ENCODE measurements at regions not wholly inside any gene's neighbourhood (a gene's known extent, or its start where the extent isn't known, plus 50 kb on each side); places are given as distances from the start of the nearest gene placed in this dataset.

DNA sequence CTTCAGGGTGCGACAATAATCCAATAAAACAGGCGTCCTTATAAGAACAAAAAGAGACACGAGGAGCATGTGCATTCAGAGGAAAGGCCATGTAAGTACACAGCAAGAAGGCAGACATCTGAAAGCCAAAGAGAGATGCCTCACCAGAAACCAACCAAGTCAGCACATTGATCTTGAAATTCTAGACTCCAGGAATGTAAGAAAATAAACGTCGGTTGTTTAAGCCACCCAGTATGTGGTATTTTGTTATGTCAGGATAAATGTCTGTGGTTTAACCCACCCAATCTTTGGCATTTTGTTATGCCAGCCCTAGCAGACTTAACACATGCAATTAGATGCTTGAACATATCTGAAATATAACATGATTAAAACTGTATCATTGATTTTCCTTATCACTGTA lies 452.0 kb downstream of the SLITRK6 start:
- WGBS, 2 donors, result 71 to 77% methylated on average over 5 of the region's 5 CpGs
- TF ChIP-seq, protein P1, sequence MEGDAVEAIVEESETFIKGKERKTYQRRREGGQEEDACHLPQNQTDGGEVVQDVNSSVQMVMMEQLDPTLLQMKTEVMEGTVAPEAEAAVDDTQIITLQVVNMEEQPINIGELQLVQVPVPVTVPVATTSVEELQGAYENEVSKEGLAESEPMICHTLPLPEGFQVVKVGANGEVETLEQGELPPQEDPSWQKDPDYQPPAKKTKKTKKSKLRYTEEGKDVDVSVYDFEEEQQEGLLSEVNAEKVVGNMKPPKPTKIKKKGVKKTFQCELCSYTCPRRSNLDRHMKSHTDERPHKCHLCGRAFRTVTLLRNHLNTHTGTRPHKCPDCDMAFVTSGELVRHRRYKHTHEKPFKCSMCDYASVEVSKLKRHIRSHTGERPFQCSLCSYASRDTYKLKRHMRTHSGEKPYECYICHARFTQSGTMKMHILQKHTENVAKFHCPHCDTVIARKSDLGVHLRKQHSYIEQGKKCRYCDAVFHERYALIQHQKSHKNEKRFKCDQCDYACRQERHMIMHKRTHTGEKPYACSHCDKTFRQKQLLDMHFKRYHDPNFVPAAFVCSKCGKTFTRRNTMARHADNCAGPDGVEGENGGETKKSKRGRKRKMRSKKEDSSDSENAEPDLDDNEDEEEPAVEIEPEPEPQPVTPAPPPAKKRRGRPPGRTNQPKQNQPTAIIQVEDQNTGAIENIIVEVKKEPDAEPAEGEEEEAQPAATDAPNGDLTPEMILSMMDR (IDR thresholded peaks at IDR 0.05), result no peak
- no peak for TF ChIP-seq POLR2A (IDR thresholded peaks at IDR 0.05)
- TF ChIP-seq POLR2AphosphoS5 (IDR thresholded peaks at IDR 0.05), result no peak
- no peak for TF ChIP-seq EP300 (IDR thresholded peaks at IDR 0.05)

DNA sequence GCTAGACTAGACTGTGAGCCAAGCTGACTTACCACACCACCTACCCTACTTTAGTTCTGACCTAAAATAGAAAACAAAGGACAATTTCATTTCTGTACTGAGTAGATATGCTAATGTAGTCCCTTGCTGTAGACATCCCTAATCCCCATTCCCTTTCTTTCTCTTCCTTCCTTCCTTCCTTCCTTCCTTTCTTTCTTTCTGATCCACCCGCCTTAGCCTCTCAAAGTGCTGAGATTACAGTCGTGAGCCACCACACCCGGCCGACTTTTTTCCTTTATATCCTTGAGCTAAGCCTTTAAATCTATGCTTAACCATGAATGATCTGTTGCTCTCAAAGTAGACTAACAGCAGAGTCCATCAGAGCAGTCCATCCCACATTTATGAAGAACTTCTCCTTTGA lies 465.0 kb downstream of the SLITRK6 start:
- ATAC-seq (ENCODE audit: low FRiP score in 2 of 2) (no peak), DNase-seq (no peak)
- Histone ChIP-seq H3K4me3 (no peak overlapping the region), H3K27me3 (no peaks in the 10 kb centered on the region), H3K27ac (no peak overlapping the region), H3K9me3 (no peaks in the 10 kb centered on the region), H3K36me3 (no peaks in the 10 kb centered on the region), H3K4me1 (no peaks in the 10 kb centered on the region)
- WGBS, 2 donors, result 76 to 94% methylated on average over 4 of the region's 4 CpGs
- TF ChIP-seq EP300 (IDR thresholded peaks at IDR 0.05) (no peak), POLR2A (IDR thresholded peaks at IDR 0.05) (no peak), POLR2AphosphoS5 (IDR thresholded peaks at IDR 0.05) (no peak)
- TF ChIP-seq, protein P1 (IDR thresholded peaks at IDR 0.05), result no peak

More for the DNA sequence above, 452.0 kb downstream of the SLITRK6 start:
- no peak overlapping the region for H3K4me3 ChIP-seq
- no peak overlapping the region for H3K27ac ChIP-seq
- no peaks in the 10 kb centered on the region for H3K36me3 ChIP-seq
- H3K27me3 ChIP-seq, result no peaks in the 10 kb centered on the region
- ATAC-seq (ENCODE audit: low FRiP score in 2 of 2) (no peak), DNase-seq (no peak)
- no peaks in the 10 kb centered on the region for H3K4me1 ChIP-seq
- no peaks in the 10 kb centered on the region for H3K9me3 ChIP-seq

DNA sequence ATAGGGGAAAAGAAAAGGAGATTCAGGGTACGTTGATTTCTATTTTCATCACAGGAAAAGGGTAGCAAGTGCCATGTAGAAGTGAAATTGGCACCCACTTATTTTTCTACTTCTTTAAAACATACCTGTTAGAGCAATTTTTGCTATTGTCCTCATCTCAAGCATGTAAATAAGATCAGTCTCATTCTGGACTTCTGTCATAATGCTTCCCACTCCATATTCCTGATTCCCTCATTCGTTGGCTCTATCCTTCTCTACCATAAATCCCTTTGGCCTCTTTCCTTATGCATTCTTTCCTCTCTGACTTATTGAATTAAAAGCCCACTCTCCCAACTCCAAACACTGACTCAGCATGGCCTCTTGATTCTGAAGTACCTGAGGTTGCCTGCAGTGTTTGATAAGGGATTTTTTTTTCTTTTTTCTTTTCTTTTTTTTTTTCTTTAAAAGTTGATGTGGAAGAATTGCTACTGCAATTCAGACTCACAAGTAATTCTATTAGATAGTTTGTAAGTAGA lies 465.7 kb downstream of the SLITRK6 start:
- Histone ChIP-seq H3K27ac (no peak overlapping the region), H3K4me3 (no peak overlapping the region), H3K9me3 (no peaks in the 10 kb centered on the region), H3K27me3 (no peaks in the 10 kb centered on the region), H3K36me3 (no peaks in the 10 kb centered on the region), H3K4me1 (no peaks in the 10 kb centered on the region)
- WGBS, 2 donors, result 35 to 44% methylated on average over 2 of the region's 2 CpGs
- TF ChIP-seq EP300 (IDR thresholded peaks at IDR 0.05) (no peak), POLR2A (IDR thresholded peaks at IDR 0.05) (no peak), POLR2AphosphoS5 (IDR thresholded peaks at IDR 0.05) (no peak)
- TF ChIP-seq, protein P1 (IDR thresholded peaks at IDR 0.05), result no peak
- DNase-seq (no peak), ATAC-seq (ENCODE audit: low FRiP score in 2 of 2) (no peak)

DNA sequence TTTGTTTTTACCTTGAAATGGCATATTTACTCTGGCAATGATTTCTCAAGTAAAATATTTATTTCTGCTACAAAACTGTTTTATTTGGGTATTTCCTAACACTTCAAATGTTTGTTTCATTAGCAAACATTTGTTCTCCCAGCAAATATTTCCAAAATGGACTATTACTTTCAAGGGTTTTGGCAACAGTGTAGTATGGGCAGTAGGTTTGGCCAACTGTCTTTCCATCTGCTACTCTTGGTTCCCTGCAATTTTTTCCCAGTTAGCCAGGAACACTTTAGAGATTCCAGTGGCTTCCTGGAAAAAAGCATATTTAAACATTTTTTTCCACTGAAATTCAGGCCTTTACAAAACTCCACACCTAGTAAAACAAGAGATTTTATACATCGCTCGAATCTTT lies 466.6 kb downstream of the SLITRK6 start:
- Histone ChIP-seq H3K27me3 (no peaks in the 10 kb centered on the region), H3K4me3 (no peak overlapping the region), H3K4me1 (no peaks in the 10 kb centered on the region), H3K9me3 (no peaks in the 10 kb centered on the region), H3K27ac (no peak overlapping the region), H3K36me3 (no peaks in the 10 kb centered on the region)
- TF ChIP-seq EP300 (IDR thresholded peaks at IDR 0.05) (no peak), POLR2AphosphoS5 (IDR thresholded peaks at IDR 0.05) (no peak), POLR2A (IDR thresholded peaks at IDR 0.05) (no peak)
- TF ChIP-seq, protein P1 (IDR thresholded peaks at IDR 0.05), result no peak
- no peak for ATAC-seq (ENCODE audit: low FRiP score in 2 of 2)
- 92 to 97% methylated on average over 2 of the region's 2 CpGs for WGBS, 2 donors
- no peak for DNase-seq

DNA sequence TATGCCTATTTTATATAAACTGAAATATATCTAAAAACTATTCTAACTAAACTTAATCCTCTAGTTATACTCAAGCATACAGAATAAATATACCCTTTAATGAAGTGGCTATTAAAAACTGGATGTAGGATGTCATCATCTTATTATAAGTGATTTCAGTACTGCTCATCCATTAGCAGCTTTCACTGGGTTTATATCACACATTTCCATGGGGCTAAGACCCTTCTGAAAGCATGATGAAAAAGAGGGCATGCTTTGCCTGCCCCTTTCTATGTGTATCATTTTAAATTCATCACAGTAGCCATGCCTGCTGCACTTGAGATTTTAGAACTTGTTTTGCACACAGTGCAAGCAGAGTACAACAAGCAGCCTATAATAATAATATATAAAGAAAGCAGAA lies 477.5 kb downstream of the SLITRK6 start:
- H3K9me3 ChIP-seq, result no peaks in the 10 kb centered on the region
- no peaks in the 10 kb centered on the region for H3K4me1 ChIP-seq
- no peak overlapping the region for H3K27ac ChIP-seq
- H3K27me3 ChIP-seq, result no peaks in the 10 kb centered on the region
- ATAC-seq (ENCODE audit: low FRiP score in 2 of 2) (no peak), DNase-seq (no peak)
- TF ChIP-seq, protein P1 (IDR thresholded peaks at IDR 0.05), result no peak
- TF ChIP-seq EP300 (IDR thresholded peaks at IDR 0.05) (no peak), POLR2A (IDR thresholded peaks at IDR 0.05) (no peak), POLR2AphosphoS5 (IDR thresholded peaks at IDR 0.05) (no peak)
- H3K36me3 ChIP-seq, result no peaks in the 10 kb centered on the region
- H3K4me3 ChIP-seq, result no peak overlapping the region

Data from upper lobe of left lung (tissue), 6 donors.